GM12878 (cell line): ENCODE measurements at regions not wholly inside any gene's neighbourhood (a gene's known extent, or its start where the extent isn't known, plus 50 kb on each side); places are given as distances from the start of the nearest gene placed in this dataset.
A peak's percentile ranks its signal among the peaks of the same experiment; 100 is the strongest.

ENCODE experiments used
- ATAC-seq: fragments of 200-7000 bp; cut with Tn5 transposase; 3 replicates; pipeline ENCODE4 v1.9.1; 2020; ENCODE audit warnings: mild to moderate bottlenecking, moderate library complexity
- BruUV-seq: library from RNA; stranded (reverse); fragments of 400-500 nt; replicated peaks from 2 replicates; lab custom pipeline; 2021; lab: Mats Ljungman, UMichigan
- CTCF ChIA-PET: fragments of 300-600 bp; sonication (Branson Sonifier 250); formaldehyde crosslinking; extraction: SDS; loops from one replicate; lab custom pipeline; 2021; ENCODE audit warnings: inconsistent platforms; lab: Yijun Ruan, JAX
- POLR2A ChIA-PET: fragments of 350-600 bp; formaldehyde crosslinking; extraction: SDS; loops from one replicate; lab custom pipeline; 2021; ENCODE audit warnings: inconsistent platforms; lab: Charles Lee
- RAD21 ChIA-PET: fragments of 300-600 bp; sonication (Branson Sonifier 250); formaldehyde crosslinking; loops from one replicate; lab custom pipeline; 2023; ENCODE audit warnings: antibody characterized with exemption; ENCODE audit not compliant: unreplicated experiment; lab: Charles Lee
- SMC1A ChIA-PET: fragments of 300-600 bp; sonication (Branson Sonifier 250); formaldehyde crosslinking; loops from one replicate; lab custom pipeline; 2023; ENCODE audit not compliant: unreplicated experiment, uncharacterized antibody; lab: Charles Lee
- DNase-seq: peaks from one replicate; pipeline ENCODE4 v3.0.0-alpha.2; 2011; ENCODE audit warnings: low read depth, low spot score
- FAIRE-seq: peaks from 3 replicates; lab custom pipeline; 2011; peaks lifted over from hg19 to GRCh38; lab: Jason Lieb, UNC
- H2AFZ ChIP-seq: 2 replicates; pipeline ENCODE4 v1.6.0; 2011; ENCODE audit warnings: low read depth, low read length, control low read depth; ENCODE audit not compliant: control insufficient read depth
- H3K27ac ChIP-seq: 2 replicates; pipeline ENCODE4 v1.5.1; 2011; ENCODE audit warnings: control low read depth; ENCODE audit not compliant: control insufficient read depth, insufficient read depth
- H3K27me3 ChIP-seq, 2 experiments: replicated peaks in 1 of 2; 2 replicates each; pipeline versions ENCODE4 v1.6.0 to v1.6.1; 2011; ENCODE audit warnings: low read length in 1 of 2; ENCODE audit not compliant: control insufficient read depth in 2 of 2, insufficient read depth in 2 of 2
- H3K36me3 ChIP-seq, 2 experiments: 2 replicates each; pipeline ENCODE4 v1.5.1; 2011; ENCODE audit warnings: low read length in 1 of 2; ENCODE audit not compliant: control insufficient read depth in 2 of 2, insufficient read depth in 2 of 2
- H3K4me1 ChIP-seq: 2 replicates; pipeline ENCODE4 v1.6.1; 2011; ENCODE audit warnings: mild to moderate bottlenecking, low read length, moderate library complexity, mixed read lengths; ENCODE audit not compliant: control insufficient read depth, insufficient read depth
- H3K4me2 ChIP-seq: 2 replicates; pipeline ENCODE4 v1.6.0; 2011; ENCODE audit warnings: control low read depth; ENCODE audit not compliant: control insufficient read depth, insufficient read depth
- H3K4me3 ChIP-seq: fragments of 200-600 bp; sonication (generic); 2 replicates; pipeline ENCODE4 v1.5.1; 2016
- H3K79me2 ChIP-seq: 2 replicates; pipeline ENCODE4 v1.6.0; 2011; ENCODE audit warnings: low read length; ENCODE audit not compliant: control insufficient read depth, insufficient read depth
- H3K9ac ChIP-seq: 2 replicates; pipeline ENCODE4 v1.8.0; 2011; ENCODE audit warnings: low read length, control low read depth, mixed read lengths; ENCODE audit not compliant: control insufficient read depth, insufficient read depth
- H3K9me3 ChIP-seq: replicated peaks from 3 replicates; pipeline ENCODE4 v1.5.1; 2011; ENCODE audit warnings: mild to moderate bottlenecking, low read length; ENCODE audit not compliant: control insufficient read depth, insufficient read depth
- H4K20me1 ChIP-seq: 2 replicates; pipeline ENCODE4 v1.6.0; 2011; ENCODE audit not compliant: control insufficient read depth, insufficient read depth
- GATAD2B ChIP-seq: fragments of 450-650 bp; conservative IDR thresholded peaks from 2 replicates; pipeline ENCODE4 v1.6.1; 2017; ENCODE audit warnings: low read depth, mild to moderate bottlenecking, moderate library complexity
- NFXL1 ChIP-seq: fragments of 450-650 bp; IDR thresholded peaks from 2 replicates; pipeline ENCODE4 v1.6.1; 2017; ENCODE audit warnings: antibody characterized with exemption, mild to moderate bottlenecking, borderline replicate concordance
- POLR2AphosphoS2 ChIP-seq: IDR thresholded peaks from 2 replicates; pipeline ENCODE4 v1.6.1; 2011; ENCODE audit warnings: low read depth, mild to moderate bottlenecking, low read length, improper control_type of control experiment, moderate library complexity
- RAD21 ChIP-seq: IDR thresholded peaks from 2 replicates; pipeline ENCODE4 v1.6.1; 2011; ENCODE audit warnings: mild to moderate bottlenecking, low read depth, low read length, moderate library complexity; ENCODE audit not compliant: insufficient read depth
- TCF7 ChIP-seq: IDR thresholded peaks from 2 replicates; pipeline ENCODE4 v1.6.1; 2014; ENCODE audit warnings: antibody characterized with exemption, borderline replicate concordance
- WGBS: methylation state at CpG from one replicate; pipeline ENCODE4 v1.1.6; 2016; ENCODE audit warnings: low lambda C conversion rate; ENCODE audit not compliant: insufficient replicate concordance, insufficient coverage; ENCODE audit errors: missing lambda C conversion rate; 5-methylcytosine and 5-hydroxymethylcytosine counted together
- in situ Hi-C: fragments of 300-500 bp; cut with MboI; formaldehyde crosslinking; loops from 9 replicates; pipeline ENCODE4 v1.14.3; 2018; ENCODE audit warnings: mixed read lengths
- intact Hi-C: fragments of 100-400 bp; cut with micrococcal nuclease; formaldehyde crosslinking; loops from one replicate; pipeline ENCODE4 v1.14.2; 2022; ENCODE audit not compliant: unreplicated experiment
- TF ChIP-seq, protein P1 (sequence below): IDR thresholded peaks from 2 replicates; pipeline ENCODE4 v1.6.1; 2011; ENCODE audit warnings: borderline replicate concordance, low read depth, mild to moderate bottlenecking, moderate library complexity, low read length; ENCODE audit not compliant: insufficient read depth, poor library complexity, severe bottlenecking
- TF ChIP-seq, protein P2 (sequence below): fragments of 450-650 bp; IDR thresholded peaks from 2 replicates; pipeline ENCODE4 v1.6.1; 2018; ENCODE audit warnings: mild to moderate bottlenecking, low read depth, moderate library complexity; ENCODE audit not compliant: partially characterized antibody
- TF ChIP-seq, protein P3 (sequence below), 3 experiments: IDR thresholded peaks in 2 of 3; conservative IDR thresholded peaks in 1 of 3; 2 replicates each; pipeline ENCODE4 v1.5.1; 2011; ENCODE audit warnings: low read depth in 3 of 3, low read length in 3 of 3, mild to moderate bottlenecking in 3 of 3, control low read depth in 2 of 3, moderate library complexity in 2 of 3, inconsistent platforms in 1 of 3, mixed read lengths in 1 of 3; ENCODE audit not compliant: control insufficient read depth in 2 of 3, insufficient read depth in 1 of 3; ENCODE audit errors: extremely low read depth in 1 of 3

DNA sequence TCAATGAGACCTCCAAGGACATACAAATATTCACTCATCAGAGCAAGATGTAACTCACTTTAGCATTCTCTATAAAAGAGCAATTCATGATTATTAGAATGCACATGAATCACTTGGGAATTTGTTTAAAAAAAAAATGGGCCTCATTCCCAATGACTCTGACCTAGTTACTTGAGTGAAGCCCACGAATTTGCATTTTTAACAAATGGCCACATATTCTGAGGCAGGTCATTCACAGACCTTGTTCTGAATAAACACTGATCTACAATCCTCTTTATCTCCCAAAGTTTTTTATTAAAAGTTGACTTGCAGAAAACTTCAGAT lies 255.1 kb upstream of the VEGFC start:
- WGBS: 0% methylated on average over 1 of the region's 1 CpG
- CTCF ChIA-PET: interaction anchor here (0.7 to 4.2 kb wide), 37 partner anchors 9 to 1071 kb away, joined by 3 to 109 read pairs (median 4); no protein-coding TSS in a partner anchor
- Histone ChIP-seq H4K20me1 (no peaks in the 10 kb centered on the region), H3K4me3 (no peak overlapping the region), H3K9me3 (no peaks in the 10 kb centered on the region), H3K27me3 (no peaks in the 10 kb centered on the region; a peak in 1 of 4 replicates), H3K27ac (no peak overlapping the region), H3K79me2 (no peaks in the 10 kb centered on the region), H2AFZ (no peak overlapping the region), H3K4me1 (no peaks in the 10 kb centered on the region), H3K36me3 (no peaks in the 10 kb centered on the region), H3K4me2 (no peak overlapping the region), H3K9ac (no peak overlapping the region)
- TF ChIP-seq, protein P1, sequence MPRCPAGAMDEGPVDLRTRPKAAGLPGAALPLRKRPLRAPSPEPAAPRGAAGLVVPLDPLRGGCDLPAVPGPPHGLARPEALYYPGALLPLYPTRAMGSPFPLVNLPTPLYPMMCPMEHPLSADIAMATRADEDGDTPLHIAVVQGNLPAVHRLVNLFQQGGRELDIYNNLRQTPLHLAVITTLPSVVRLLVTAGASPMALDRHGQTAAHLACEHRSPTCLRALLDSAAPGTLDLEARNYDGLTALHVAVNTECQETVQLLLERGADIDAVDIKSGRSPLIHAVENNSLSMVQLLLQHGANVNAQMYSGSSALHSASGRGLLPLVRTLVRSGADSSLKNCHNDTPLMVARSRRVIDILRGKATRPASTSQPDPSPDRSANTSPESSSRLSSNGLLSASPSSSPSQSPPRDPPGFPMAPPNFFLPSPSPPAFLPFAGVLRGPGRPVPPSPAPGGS: no peak
- SMC1A ChIA-PET: interaction anchor here (0.5 to 3.9 kb wide), 27 partner anchors 10 to 684 kb away, joined by 3 to 66 read pairs (median 4); no protein-coding TSS in a partner anchor
- DNase-seq (no peak), ATAC-seq (no peak), FAIRE-seq (no peak)
- no TSS peak for BruUV-seq
- intact Hi-C loops: loop anchor here (1.0 to 5.0 kb wide), 3 partner anchors 86 to 671 kb away; no protein-coding TSS in a partner anchor
- in situ Hi-C loops: no loop called here
- RAD21 ChIA-PET: interaction anchor here (0.5 to 1.7 kb wide), 16 partner anchors 10 to 674 kb away, joined by 3 to 51 read pairs (median 3); no protein-coding TSS in a partner anchor
- POLR2A ChIA-PET: no interaction called here

DNA sequence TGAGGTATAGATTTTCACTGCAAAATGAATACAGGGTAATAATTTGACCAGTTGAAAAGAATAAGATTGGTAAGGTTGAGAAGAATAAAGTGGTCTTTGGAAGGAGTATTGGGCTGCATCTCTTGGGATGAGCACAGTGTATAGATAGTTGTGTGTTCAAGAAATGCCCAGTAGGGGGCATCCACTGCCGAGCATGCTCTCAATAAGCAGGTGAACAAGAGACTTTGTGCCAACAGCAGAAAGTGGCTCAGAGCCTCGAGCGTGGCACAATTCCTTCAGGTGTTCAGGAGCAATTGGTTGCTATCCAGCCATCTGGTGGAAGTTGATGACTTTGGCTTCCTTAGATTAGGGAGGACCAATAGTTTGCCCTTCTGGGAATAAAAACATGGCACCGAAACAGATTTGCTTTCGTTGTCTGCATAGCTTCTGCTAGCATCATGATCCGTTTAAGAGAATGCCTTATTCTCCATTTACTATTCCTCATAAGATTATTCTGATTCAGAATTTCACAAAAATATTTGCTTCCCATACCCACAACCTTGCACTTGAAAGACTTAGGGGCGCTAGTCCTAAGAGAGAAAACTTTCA lies 258.1 kb upstream of the NEIL3 start:
- H3K4me1 ChIP-seq: no peaks in the 10 kb centered on the region
- H3K9me3 ChIP-seq: no peaks in the 10 kb centered on the region
- POLR2A ChIA-PET: no interaction called here
- in situ Hi-C loops (loop anchor here (5.0 kb wide), 2 partner anchors 281 to 674 kb away; no protein-coding TSS in a partner anchor), intact Hi-C loops (loop anchor here (1.0 kb wide), 1 partner anchor 288 kb away; no protein-coding TSS in a partner anchor)
- no peaks in the 10 kb centered on the region for H3K79me2 ChIP-seq
- FAIRE-seq: peak; percentile 83
- RAD21 ChIA-PET: interaction anchor here (1.0 to 1.3 kb wide), 3 partner anchors 23 to 674 kb away, joined by 3 to 6 read pairs (median 6); no protein-coding TSS in a partner anchor
- H3K9ac ChIP-seq: no peak overlapping the region
- H3K27ac ChIP-seq: no peak overlapping the region
- DNase-seq: no peak
- no peaks in the 10 kb centered on the region for H4K20me1 ChIP-seq
- 35% methylated on average over 7 of the region's 7 CpGs for WGBS
- no TSS peak for BruUV-seq
- no peak overlapping the region for H3K4me3 ChIP-seq
- H3K36me3 ChIP-seq: no peaks in the 10 kb centered on the region
- no peak overlapping the region for H3K4me2 ChIP-seq
- CTCF ChIA-PET: interaction anchor here (0.9 to 2.2 kb wide), 18 partner anchors 9 to 675 kb away, joined by 3 to 16 read pairs (median 4); no protein-coding TSS in a partner anchor
- no peaks in the 10 kb centered on the region; a peak in 1 of 4 replicates for H3K27me3 ChIP-seq
- ATAC-seq: peak; percentile 95
- H2AFZ ChIP-seq: no peak overlapping the region
- SMC1A ChIA-PET: interaction anchor here (0.7 to 1.9 kb wide), 9 partner anchors 18 to 677 kb away, joined by 3 to 10 read pairs (median 3); partner anchors contain the start of gene NEIL3
- TF ChIP-seq NFXL1 (no peak), GATAD2B (no peak), RAD21 (peak; percentile 48), TCF7 (no peak), POLR2AphosphoS2 (no peak)
- TF ChIP-seq, protein P2, sequence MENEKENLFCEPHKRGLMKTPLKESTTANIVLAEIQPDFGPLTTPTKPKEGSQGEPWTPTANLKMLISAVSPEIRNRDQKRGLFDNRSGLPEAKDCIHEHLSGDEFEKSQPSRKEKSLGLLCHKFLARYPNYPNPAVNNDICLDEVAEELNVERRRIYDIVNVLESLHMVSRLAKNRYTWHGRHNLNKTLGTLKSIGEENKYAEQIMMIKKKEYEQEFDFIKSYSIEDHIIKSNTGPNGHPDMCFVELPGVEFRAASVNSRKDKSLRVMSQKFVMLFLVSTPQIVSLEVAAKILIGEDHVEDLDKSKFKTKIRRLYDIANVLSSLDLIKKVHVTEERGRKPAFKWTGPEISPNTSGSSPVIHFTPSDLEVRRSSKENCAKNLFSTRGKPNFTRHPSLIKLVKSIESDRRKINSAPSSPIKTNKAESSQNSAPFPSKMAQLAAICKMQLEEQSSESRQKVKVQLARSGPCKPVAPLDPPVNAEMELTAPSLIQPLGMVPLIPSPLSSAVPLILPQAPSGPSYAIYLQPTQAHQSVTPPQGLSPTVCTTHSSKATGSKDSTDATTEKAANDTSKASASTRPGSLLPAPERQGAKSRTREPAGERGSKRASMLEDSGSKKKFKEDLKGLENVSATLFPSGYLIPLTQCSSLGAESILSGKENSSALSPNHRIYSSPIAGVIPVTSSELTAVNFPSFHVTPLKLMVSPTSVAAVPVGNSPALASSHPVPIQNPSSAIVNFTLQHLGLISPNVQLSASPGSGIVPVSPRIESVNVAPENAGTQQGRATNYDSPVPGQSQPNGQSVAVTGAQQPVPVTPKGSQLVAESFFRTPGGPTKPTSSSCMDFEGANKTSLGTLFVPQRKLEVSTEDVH: no peak
- TF ChIP-seq, protein P3, sequence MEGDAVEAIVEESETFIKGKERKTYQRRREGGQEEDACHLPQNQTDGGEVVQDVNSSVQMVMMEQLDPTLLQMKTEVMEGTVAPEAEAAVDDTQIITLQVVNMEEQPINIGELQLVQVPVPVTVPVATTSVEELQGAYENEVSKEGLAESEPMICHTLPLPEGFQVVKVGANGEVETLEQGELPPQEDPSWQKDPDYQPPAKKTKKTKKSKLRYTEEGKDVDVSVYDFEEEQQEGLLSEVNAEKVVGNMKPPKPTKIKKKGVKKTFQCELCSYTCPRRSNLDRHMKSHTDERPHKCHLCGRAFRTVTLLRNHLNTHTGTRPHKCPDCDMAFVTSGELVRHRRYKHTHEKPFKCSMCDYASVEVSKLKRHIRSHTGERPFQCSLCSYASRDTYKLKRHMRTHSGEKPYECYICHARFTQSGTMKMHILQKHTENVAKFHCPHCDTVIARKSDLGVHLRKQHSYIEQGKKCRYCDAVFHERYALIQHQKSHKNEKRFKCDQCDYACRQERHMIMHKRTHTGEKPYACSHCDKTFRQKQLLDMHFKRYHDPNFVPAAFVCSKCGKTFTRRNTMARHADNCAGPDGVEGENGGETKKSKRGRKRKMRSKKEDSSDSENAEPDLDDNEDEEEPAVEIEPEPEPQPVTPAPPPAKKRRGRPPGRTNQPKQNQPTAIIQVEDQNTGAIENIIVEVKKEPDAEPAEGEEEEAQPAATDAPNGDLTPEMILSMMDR (IDR thresholded peaks at IDR 0.05 in 2 of 3, conservative IDR thresholded peaks at IDR 0.05 in 1 of 3; ENCODE audit: control insufficient read depth in 2 of 3, extremely low read depth in 1 of 3, insufficient read depth in 1 of 3, low read depth in 3 of 3, low read length in 3 of 3): peak; percentile 49 to 72 (median 63)
